HEK293 (cell line): ENCODE measurements at regions not wholly inside any gene's neighbourhood (a gene's known extent, or its start where the extent isn't known, plus 50 kb on each side); places are given as distances from the start of the nearest gene placed in this dataset.

ENCODE experiments used
- CTCF ChIA-PET: fragments of 350-600 bp; formaldehyde crosslinking; extraction: SDS; loops from one replicate; lab custom pipeline; 2021; ENCODE audit warnings: antibody characterized with exemption; lab: Yijun Ruan, JAX
- POLR2A ChIA-PET: fragments of 300-600 bp; formaldehyde crosslinking; extraction: SDS; loops from one replicate; lab custom pipeline; 2020; ENCODE audit warnings: antibody characterized with exemption, inconsistent platforms; lab: Yijun Ruan, JAX
- H3K27ac ChIP-seq: fragments of 200-500 bp; sonication (Bioruptor generic); 2 replicates; pipeline ENCODE4 v1.5.1; 2014; ENCODE audit warnings: low read depth, low read length, control low read depth, inconsistent platforms; ENCODE audit errors: extremely low read depth
- H3K36me3 ChIP-seq, 2 experiments: fragments of 200-500 bp in 1 of 2; sonication (Bioruptor generic) in 1 of 2; 1 replicate in 1 of 2; 2 replicates in 1 of 2; pipeline ENCODE4 v1.5.1; 2014 to 2017; ENCODE audit warnings: inconsistent platforms in 2 of 2, low read length in 2 of 2; ENCODE audit not compliant: control insufficient read depth in 2 of 2, insufficient read depth in 1 of 2
- H3K4me1 ChIP-seq: fragments of 200-500 bp; sonication (Bioruptor generic); 2 replicates; pipeline ENCODE4 v1.5.1; 2014; ENCODE audit warnings: mild to moderate bottlenecking, low read length, inconsistent platforms; ENCODE audit not compliant: control insufficient read depth, insufficient read depth
- H3K4me3 ChIP-seq: 2 replicates; pipeline ENCODE4 v1.5.1; 2011; ENCODE audit warnings: low read depth, mild to moderate bottlenecking, control low read depth, low read length, moderate library complexity
- H3K9me3 ChIP-seq: fragments of 200-500 bp; sonication (Bioruptor generic); 2 replicates; pipeline ENCODE4 v1.5.1; 2014; ENCODE audit warnings: low read depth, low read length, inconsistent platforms; ENCODE audit not compliant: control insufficient read depth, insufficient read depth
- BCL11B ChIP-seq: fragments of 450-650 bp; formaldehyde crosslinking; IDR thresholded peaks from 2 replicates; pipeline ENCODE4 v1.5.1; 2016; ENCODE audit warnings: low read depth, missing biosample characterization, missing genetic modification characterization
- FEZF1 ChIP-seq: fragments of 450-650 bp; formaldehyde crosslinking; IDR thresholded peaks from 2 replicates; pipeline ENCODE4 v1.5.1; 2016; ENCODE audit warnings: missing biosample characterization, missing genetic modification characterization
- KLF9 ChIP-seq: fragments of 450-650 bp; formaldehyde crosslinking; IDR thresholded peaks from 2 replicates; pipeline ENCODE4 v1.5.1; 2016; ENCODE audit warnings: missing biosample characterization, missing genetic modification characterization, low read depth
- RBAK ChIP-seq: fragments of 450-650 bp; formaldehyde crosslinking; IDR thresholded peaks from 2 replicates; pipeline ENCODE4 v1.5.1; 2016; ENCODE audit warnings: missing biosample characterization, missing genetic modification characterization
- ZBTB1 ChIP-seq: fragments of 450-650 bp; formaldehyde crosslinking; IDR thresholded peaks from 2 replicates; pipeline ENCODE4 v1.5.1; 2016; ENCODE audit warnings: missing biosample characterization, missing genetic modification characterization
- ZBTB7A ChIP-seq: fragments of 450-650 bp; formaldehyde crosslinking; IDR thresholded peaks from 2 replicates; pipeline ENCODE4 v1.5.1; 2016; ENCODE audit warnings: low read depth, missing biosample characterization, missing genetic modification characterization
- ZEB2 ChIP-seq: fragments of 450-650 bp; formaldehyde crosslinking; IDR thresholded peaks from 2 replicates; pipeline ENCODE4 v1.5.1; 2016; ENCODE audit warnings: missing biosample characterization, missing genetic modification characterization
- ZNF138 ChIP-seq: fragments of 450-650 bp; formaldehyde crosslinking; IDR thresholded peaks from 2 replicates; pipeline ENCODE4 v1.5.1; 2016; ENCODE audit warnings: missing biosample characterization, missing genetic modification characterization, borderline replicate concordance
- ZNF157 ChIP-seq: fragments of 450-650 bp; formaldehyde crosslinking; IDR thresholded peaks from 2 replicates; pipeline ENCODE4 v1.5.1; 2016; ENCODE audit warnings: missing biosample characterization, missing genetic modification characterization
- ZNF174 ChIP-seq: fragments of 450-650 bp; formaldehyde crosslinking; IDR thresholded peaks from 2 replicates; pipeline ENCODE4 v1.5.0; 2017; ENCODE audit warnings: missing biosample characterization, mild to moderate bottlenecking, missing genetic modification characterization
- ZNF202 ChIP-seq: fragments of 450-650 bp; formaldehyde crosslinking; IDR thresholded peaks from 2 replicates; pipeline ENCODE4 v1.5.1; 2016; ENCODE audit warnings: missing biosample characterization, missing genetic modification characterization, borderline replicate concordance
- ZNF341 ChIP-seq: fragments of 450-650 bp; formaldehyde crosslinking; IDR thresholded peaks from 2 replicates; pipeline ENCODE4; 2016; ENCODE audit warnings: low read depth, missing biosample characterization, missing genetic modification characterization
- ZNF416 ChIP-seq: fragments of 450-650 bp; formaldehyde crosslinking; IDR thresholded peaks from 2 replicates; pipeline ENCODE4 v1.5.1; 2016; ENCODE audit warnings: missing biosample characterization, missing genetic modification characterization
- ZNF423 ChIP-seq: fragments of 450-650 bp; formaldehyde crosslinking; IDR thresholded peaks from 2 replicates; pipeline ENCODE4 v1.5.1; 2016; ENCODE audit warnings: missing biosample characterization, missing genetic modification characterization
- ZNF433 ChIP-seq: fragments of 450-650 bp; formaldehyde crosslinking; IDR thresholded peaks from 2 replicates; pipeline ENCODE4 v1.5.1; 2016; ENCODE audit warnings: missing biosample characterization, missing genetic modification characterization, low read depth
- ZNF560 ChIP-seq: fragments of 450-650 bp; formaldehyde crosslinking; IDR thresholded peaks from 2 replicates; pipeline ENCODE4 v1.5.1; 2017; ENCODE audit warnings: missing biosample characterization, missing genetic modification characterization, borderline replicate concordance
- ZSCAN23 ChIP-seq: fragments of 450-650 bp; formaldehyde crosslinking; IDR thresholded peaks from 2 replicates; pipeline ENCODE4 v1.5.1; 2016; ENCODE audit warnings: missing biosample characterization, missing genetic modification characterization
- TF ChIP-seq, protein P1 (sequence below): fragments of 450-650 bp; formaldehyde crosslinking; IDR thresholded peaks from 2 replicates; pipeline ENCODE4 v1.5.1; 2016; ENCODE audit warnings: missing biosample characterization, missing genetic modification characterization
- TF ChIP-seq, protein P2 (sequence below): fragments of 450-650 bp; formaldehyde crosslinking; IDR thresholded peaks from 2 replicates; pipeline ENCODE4 v1.5.1; 2016; ENCODE audit warnings: missing biosample characterization, missing genetic modification characterization
- TF ChIP-seq, protein P3 (sequence below): fragments of 450-650 bp; formaldehyde crosslinking; IDR thresholded peaks from 2 replicates; pipeline ENCODE4 v1.5.1; 2016; ENCODE audit warnings: missing biosample characterization, missing genetic modification characterization, borderline replicate concordance
- TF ChIP-seq, protein P4 (sequence below): fragments of 450-650 bp; formaldehyde crosslinking; IDR thresholded peaks from 2 replicates; pipeline ENCODE4 v1.5.0; 2017; ENCODE audit warnings: missing biosample characterization, missing genetic modification characterization, borderline replicate concordance

DNA sequence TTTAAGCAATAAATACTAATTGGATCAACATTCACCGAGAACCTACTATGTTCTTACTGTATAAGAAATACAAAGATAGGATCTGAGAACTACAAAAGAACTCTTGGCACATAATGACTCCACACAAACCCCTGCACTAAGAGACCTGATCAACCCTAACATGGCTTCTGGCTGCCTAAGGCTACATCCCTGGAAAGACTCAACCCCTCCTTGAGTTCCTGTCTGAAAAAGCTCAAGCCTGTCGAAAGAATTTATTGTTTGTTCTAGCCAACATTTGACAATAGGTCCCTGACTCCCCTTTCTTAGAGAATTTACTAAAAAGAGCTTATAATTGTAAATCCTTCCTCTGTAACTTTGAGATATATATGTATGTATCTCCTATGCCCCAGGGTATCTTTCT, 125.3 kb upstream of the SGCE start:
- Histone ChIP-seq H3K4me1 (no peaks in the 10 kb centered on the region), H3K9me3 (no peaks in the 10 kb centered on the region)
- POLR2A ChIA-PET: no interaction called here
- TF ChIP-seq, protein P1, sequence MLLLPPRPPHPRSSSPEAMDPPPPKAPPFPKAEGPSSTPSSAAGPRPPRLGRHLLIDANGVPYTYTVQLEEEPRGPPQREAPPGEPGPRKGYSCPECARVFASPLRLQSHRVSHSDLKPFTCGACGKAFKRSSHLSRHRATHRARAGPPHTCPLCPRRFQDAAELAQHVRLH (tag by site-specific recombination): no peak
- TF ChIP-seq ZNF416 (tag by site-specific recombination) (no peak), ZNF202 (tag by site-specific recombination) (no peak), ZNF423 (tag by site-specific recombination) (no peak), ZNF138 (tag by site-specific recombination) (no peak), KLF9 (tag by site-specific recombination) (no peak)
- TF ChIP-seq, all 188 proteins: peak for 0
- H3K36me3 ChIP-seq: no peaks in the 10 kb centered on the region
- CTCF ChIA-PET: no interaction called here
- H3K27ac ChIP-seq: no peak overlapping the region
- H3K4me3 ChIP-seq: no peak overlapping the region

DNA sequence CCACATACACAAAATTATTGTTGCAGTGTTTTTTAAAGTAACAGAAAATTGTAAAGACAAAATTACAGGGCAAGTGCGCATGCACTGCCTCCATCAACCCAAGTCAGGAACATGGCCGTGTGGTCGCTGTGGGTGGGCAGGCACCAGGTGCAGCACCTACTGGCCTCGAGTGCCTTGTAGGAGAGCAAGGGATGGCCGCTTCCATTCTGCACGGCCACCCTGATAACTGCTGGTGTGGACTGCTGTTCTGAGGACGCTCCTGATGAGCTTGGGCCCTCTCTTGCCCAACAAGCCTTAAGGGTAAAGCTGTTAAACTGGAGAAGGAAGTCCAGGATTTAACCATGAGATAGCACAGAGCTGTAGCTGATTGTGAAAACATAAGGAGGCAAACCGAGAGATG, 124.6 kb upstream of the PPP1R9A start:
- ChIA-PET CTCF (no interaction called here), POLR2A (no interaction called here)
- Histone ChIP-seq H3K4me1 (no peaks in the 10 kb centered on the region), H3K36me3 (no peaks in the 10 kb centered on the region), H3K9me3 (no peaks in the 10 kb centered on the region)
- no peak for TF ChIP-seq ZBTB1 (tag by site-specific recombination)
- TF ChIP-seq RBAK: no peak
- TF ChIP-seq ZNF560 (tag by site-specific recombination): no peak
- TF ChIP-seq, protein P2, sequence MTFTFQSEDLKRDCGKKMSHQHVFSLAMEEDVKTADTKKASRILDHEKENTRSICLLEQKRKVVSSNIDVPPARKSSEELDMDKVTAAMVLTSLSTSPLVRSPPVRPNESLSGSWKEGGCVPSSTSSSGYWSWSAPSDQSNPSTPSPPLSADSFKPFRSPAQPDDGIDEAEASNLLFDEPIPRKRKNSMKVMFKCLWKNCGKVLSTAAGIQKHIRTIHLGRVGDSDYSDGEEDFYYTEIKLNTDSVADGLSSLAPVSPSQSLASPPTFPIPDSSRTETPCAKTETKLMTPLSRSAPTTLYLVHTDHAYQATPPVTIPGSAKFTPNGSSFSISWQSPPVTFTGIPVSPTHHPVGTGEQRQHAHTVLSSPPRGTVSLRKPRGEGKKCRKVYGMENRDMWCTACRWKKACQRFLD (tag by site-specific recombination): no peak
- no peak for TF ChIP-seq BCL11B (tag by site-specific recombination)
- no peak for TF ChIP-seq ZNF416 (tag by site-specific recombination)
- TF ChIP-seq ZSCAN23: no peak
- TF ChIP-seq ZNF433 (tag by site-specific recombination): no peak
- no peak for TF ChIP-seq ZNF174 (tag by site-specific recombination)
- TF ChIP-seq ZNF157 (tag by site-specific recombination): no peak
- no peak for TF ChIP-seq ZEB2 (tag by site-specific recombination)
- no peak for TF ChIP-seq ZBTB7A (tag by site-specific recombination)
- TF ChIP-seq ZNF341 (tag by site-specific recombination): no peak
- TF ChIP-seq, protein P3, sequence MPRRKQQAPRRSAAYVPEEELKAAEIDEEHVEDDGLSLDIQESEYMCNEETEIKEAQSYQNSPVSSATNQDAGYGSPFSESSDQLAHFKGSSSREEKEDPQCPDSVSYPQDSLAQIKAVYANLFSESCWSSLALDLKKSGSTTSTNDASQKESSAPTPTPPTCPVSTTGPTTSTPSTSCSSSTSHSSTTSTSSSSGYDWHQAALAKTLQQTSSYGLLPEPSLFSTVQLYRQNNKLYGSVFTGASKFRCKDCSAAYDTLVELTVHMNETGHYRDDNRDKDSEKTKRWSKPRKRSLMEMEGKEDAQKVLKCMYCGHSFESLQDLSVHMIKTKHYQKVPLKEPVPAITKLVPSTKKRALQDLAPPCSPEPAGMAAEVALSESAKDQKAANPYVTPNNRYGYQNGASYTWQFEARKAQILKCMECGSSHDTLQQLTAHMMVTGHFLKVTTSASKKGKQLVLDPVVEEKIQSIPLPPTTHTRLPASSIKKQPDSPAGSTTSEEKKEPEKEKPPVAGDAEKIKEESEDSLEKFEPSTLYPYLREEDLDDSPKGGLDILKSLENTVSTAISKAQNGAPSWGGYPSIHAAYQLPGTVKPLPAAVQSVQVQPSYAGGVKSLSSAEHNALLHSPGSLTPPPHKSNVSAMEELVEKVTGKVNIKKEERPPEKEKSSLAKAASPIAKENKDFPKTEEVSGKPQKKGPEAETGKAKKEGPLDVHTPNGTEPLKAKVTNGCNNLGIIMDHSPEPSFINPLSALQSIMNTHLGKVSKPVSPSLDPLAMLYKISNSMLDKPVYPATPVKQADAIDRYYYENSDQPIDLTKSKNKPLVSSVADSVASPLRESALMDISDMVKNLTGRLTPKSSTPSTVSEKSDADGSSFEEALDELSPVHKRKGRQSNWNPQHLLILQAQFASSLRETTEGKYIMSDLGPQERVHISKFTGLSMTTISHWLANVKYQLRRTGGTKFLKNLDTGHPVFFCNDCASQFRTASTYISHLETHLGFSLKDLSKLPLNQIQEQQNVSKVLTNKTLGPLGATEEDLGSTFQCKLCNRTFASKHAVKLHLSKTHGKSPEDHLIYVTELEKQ: no peak
- TF ChIP-seq, protein P4, sequence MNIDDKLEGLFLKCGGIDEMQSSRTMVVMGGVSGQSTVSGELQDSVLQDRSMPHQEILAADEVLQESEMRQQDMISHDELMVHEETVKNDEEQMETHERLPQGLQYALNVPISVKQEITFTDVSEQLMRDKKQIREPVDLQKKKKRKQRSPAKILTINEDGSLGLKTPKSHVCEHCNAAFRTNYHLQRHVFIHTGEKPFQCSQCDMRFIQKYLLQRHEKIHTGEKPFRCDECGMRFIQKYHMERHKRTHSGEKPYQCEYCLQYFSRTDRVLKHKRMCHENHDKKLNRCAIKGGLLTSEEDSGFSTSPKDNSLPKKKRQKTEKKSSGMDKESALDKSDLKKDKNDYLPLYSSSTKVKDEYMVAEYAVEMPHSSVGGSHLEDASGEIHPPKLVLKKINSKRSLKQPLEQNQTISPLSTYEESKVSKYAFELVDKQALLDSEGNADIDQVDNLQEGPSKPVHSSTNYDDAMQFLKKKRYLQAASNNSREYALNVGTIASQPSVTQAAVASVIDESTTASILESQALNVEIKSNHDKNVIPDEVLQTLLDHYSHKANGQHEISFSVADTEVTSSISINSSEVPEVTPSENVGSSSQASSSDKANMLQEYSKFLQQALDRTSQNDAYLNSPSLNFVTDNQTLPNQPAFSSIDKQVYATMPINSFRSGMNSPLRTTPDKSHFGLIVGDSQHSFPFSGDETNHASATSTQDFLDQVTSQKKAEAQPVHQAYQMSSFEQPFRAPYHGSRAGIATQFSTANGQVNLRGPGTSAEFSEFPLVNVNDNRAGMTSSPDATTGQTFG: no peak
- TF ChIP-seq, protein P1 (tag by site-specific recombination): no peak
- no peak for TF ChIP-seq FEZF1 (tag by site-specific recombination)
- TF ChIP-seq, all 188 proteins: peak for 0
- Histone ChIP-seq H3K27ac (no peak overlapping the region), H3K4me3 (no peak overlapping the region)
